WTC11 (cell line): ENCODE measurements at regions not wholly inside any gene's neighbourhood (a gene's known extent, or its start where the extent isn't known, plus 50 kb on each side); places are given as distances from the start of the nearest gene placed in this dataset.
A peak's percentile ranks its signal among the peaks of the same experiment; 100 is the strongest.

Experiments used
- ATAC-seq: fragments of 200-7000 bp; cut with Tn5 transposase; 2 replicates; pipeline ENCODE4 v1.10.0; 2021; ENCODE audit warnings: mild to moderate bottlenecking, moderate library complexity
- CTCF ChIA-PET: fragments of 300-600 bp; sonication (Branson Sonifier 250); formaldehyde crosslinking; loops from one replicate; lab custom pipeline; 2021; ENCODE audit warnings: antibody characterized with exemption; lab: Charles Lee
- POLR2A ChIA-PET: fragments of 350-600 bp; sonication (Branson Sonifier 250); formaldehyde crosslinking; loops from one replicate; lab custom pipeline; 2021; ENCODE audit warnings: antibody characterized with exemption; lab: Charles Lee
- DNase-seq: peaks from one replicate; pipeline ENCODE4 v3.0.0; 2021; ENCODE audit warnings: low spot score
- H3K27ac Mint-ChIP-seq: 2 replicates; pipeline ENCODE4 v1.8.0; 2021; ENCODE audit warnings: mixed read lengths
- H3K27me3 Mint-ChIP-seq: 2 replicates; pipeline ENCODE4 v1.8.0; 2021; ENCODE audit warnings: low read depth, mild to moderate bottlenecking, moderate library complexity, mixed read lengths
- H3K36me3 Mint-ChIP-seq: 2 replicates; pipeline ENCODE4 v1.8.0; 2021; ENCODE audit warnings: mixed read lengths
- H3K4me1 Mint-ChIP-seq: 2 replicates; pipeline ENCODE4 v1.8.0; 2022; ENCODE audit warnings: mixed read lengths
- H3K4me3 Mint-ChIP-seq: 2 replicates; pipeline ENCODE4 v1.8.0; 2021; ENCODE audit warnings: mild to moderate bottlenecking, moderate library complexity, mixed read lengths
- H3K9me3 Mint-ChIP-seq: 2 replicates; pipeline ENCODE4 v1.8.0; 2021; ENCODE audit warnings: mixed read lengths
- ARID4B ChIP-seq: sonication (generic); formaldehyde crosslinking; IDR thresholded peaks from 2 replicates; pipeline ENCODE4 v1.8.0; 2023; ENCODE audit warnings: missing genetic modification reagents, mild to moderate bottlenecking, borderline replicate concordance
- CREB1 ChIP-seq: sonication (generic); formaldehyde crosslinking; IDR thresholded peaks from 2 replicates; pipeline ENCODE4 v1.8.0; 2023; ENCODE audit warnings: mild to moderate bottlenecking, missing genetic modification reagents
- FOXP4 ChIP-seq: sonication (generic); formaldehyde crosslinking; IDR thresholded peaks from 2 replicates; pipeline ENCODE4 v1.8.0; 2022; ENCODE audit warnings: mild to moderate bottlenecking, missing genetic modification reagents
- IRF1 ChIP-seq: sonication (generic); formaldehyde crosslinking; IDR thresholded peaks from 2 replicates; pipeline ENCODE4 v1.8.0; 2023; ENCODE audit warnings: missing genetic modification reagents
- MXD4 ChIP-seq: fragments of 250-450 bp; sonication (Bioruptor Pico); IDR thresholded peaks from 2 replicates; pipeline ENCODE4 v1.8.0; 2021; ENCODE audit warnings: mild to moderate bottlenecking, moderate library complexity, borderline replicate concordance
- NFATC4 ChIP-seq: fragments of 250-450 bp; sonication (Bioruptor Pico); IDR thresholded peaks from 2 replicates; pipeline ENCODE4 v1.9.0; 2021; ENCODE audit warnings: mild to moderate bottlenecking
- NR3C1 ChIP-seq: sonication (generic); formaldehyde crosslinking; conservative IDR thresholded peaks from 2 replicates; pipeline ENCODE4 v1.8.1; 2023; ENCODE audit warnings: low read depth, mild to moderate bottlenecking, missing genetic modification reagents
- RELA ChIP-seq: sonication (generic); formaldehyde crosslinking; IDR thresholded peaks from 2 replicates; pipeline ENCODE4 v1.8.1; 2022; ENCODE audit warnings: missing genetic modification reagents, mild to moderate bottlenecking, borderline replicate concordance
- SMAD4 ChIP-seq: sonication (generic); formaldehyde crosslinking; IDR thresholded peaks from 2 replicates; pipeline ENCODE4 v1.8.0; 2022; ENCODE audit warnings: mild to moderate bottlenecking, missing genetic modification reagents
- TEAD1 ChIP-seq: sonication (generic); formaldehyde crosslinking; IDR thresholded peaks from 2 replicates; pipeline ENCODE4 v1.8.0; 2022; ENCODE audit warnings: mild to moderate bottlenecking, missing genetic modification reagents
- USF2 ChIP-seq: sonication (generic); formaldehyde crosslinking; IDR thresholded peaks from 2 replicates; pipeline ENCODE4 v1.8.1; 2023; ENCODE audit warnings: mild to moderate bottlenecking, missing genetic modification reagents, moderate library complexity
- ZNF425 ChIP-seq: fragments of 250-450 bp; sonication (Bioruptor Pico); conservative IDR thresholded peaks from 2 replicates; pipeline ENCODE4 v1.9.0; 2021; ENCODE audit warnings: mild to moderate bottlenecking
- TF ChIP-seq, protein P1 (sequence below): fragments of 250-450 bp; sonication (Bioruptor Pico); IDR thresholded peaks from 2 replicates; pipeline ENCODE4 v1.9.0; 2021; ENCODE audit warnings: mild to moderate bottlenecking
- TF ChIP-seq, protein P2 (sequence below): sonication (generic); formaldehyde crosslinking; IDR thresholded peaks from 2 replicates; pipeline ENCODE4 v1.8.1; 2022; ENCODE audit warnings: mild to moderate bottlenecking, missing genetic modification reagents, moderate library complexity, borderline replicate concordance

DNA sequence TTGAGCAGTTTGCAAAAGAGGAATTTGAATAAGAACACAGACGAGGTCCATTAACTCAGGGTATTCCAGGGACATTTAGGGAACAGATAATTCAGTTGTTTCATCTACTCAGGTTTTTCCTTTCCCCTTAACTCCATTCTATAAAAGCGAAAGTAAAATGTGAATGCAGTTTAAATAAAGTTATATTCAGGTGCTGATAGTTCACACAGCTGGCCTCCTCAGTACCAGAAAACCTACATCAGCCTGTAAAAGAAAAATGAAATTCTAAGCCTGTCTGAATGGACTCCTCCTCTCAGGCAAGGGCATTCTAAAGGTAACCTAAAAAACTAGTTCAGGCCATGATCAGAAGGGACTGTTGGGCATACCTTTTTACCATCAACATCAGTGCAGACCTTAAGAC lies 873.8 kb downstream of the SUCLG1 start:
- no peak for TF ChIP-seq TEAD1 (CRISPR knock-in tag)
- TF ChIP-seq SMAD4 (CRISPR knock-in tag), result no peak
- no peak for TF ChIP-seq MXD4 (CRISPR knock-in tag)
- no peak for TF ChIP-seq RELA
- no peak for TF ChIP-seq NFATC4 (CRISPR knock-in tag)
- TF ChIP-seq FOXP4, result no peak
- TF ChIP-seq CREB1, result no peak
- TF ChIP-seq USF2, result no peak
- TF ChIP-seq ARID4B (CRISPR knock-in tag), result no peak
- TF ChIP-seq NR3C1 (CRISPR knock-in tag), result no peak
- TF ChIP-seq, protein P1, sequence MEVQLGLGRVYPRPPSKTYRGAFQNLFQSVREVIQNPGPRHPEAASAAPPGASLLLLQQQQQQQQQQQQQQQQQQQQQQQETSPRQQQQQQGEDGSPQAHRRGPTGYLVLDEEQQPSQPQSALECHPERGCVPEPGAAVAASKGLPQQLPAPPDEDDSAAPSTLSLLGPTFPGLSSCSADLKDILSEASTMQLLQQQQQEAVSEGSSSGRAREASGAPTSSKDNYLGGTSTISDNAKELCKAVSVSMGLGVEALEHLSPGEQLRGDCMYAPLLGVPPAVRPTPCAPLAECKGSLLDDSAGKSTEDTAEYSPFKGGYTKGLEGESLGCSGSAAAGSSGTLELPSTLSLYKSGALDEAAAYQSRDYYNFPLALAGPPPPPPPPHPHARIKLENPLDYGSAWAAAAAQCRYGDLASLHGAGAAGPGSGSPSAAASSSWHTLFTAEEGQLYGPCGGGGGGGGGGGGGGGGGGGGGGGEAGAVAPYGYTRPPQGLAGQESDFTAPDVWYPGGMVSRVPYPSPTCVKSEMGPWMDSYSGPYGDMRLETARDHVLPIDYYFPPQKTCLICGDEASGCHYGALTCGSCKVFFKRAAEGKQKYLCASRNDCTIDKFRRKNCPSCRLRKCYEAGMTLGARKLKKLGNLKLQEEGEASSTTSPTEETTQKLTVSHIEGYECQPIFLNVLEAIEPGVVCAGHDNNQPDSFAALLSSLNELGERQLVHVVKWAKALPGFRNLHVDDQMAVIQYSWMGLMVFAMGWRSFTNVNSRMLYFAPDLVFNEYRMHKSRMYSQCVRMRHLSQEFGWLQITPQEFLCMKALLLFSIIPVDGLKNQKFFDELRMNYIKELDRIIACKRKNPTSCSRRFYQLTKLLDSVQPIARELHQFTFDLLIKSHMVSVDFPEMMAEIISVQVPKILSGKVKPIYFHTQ (CRISPR knock-in tag), result no peak
- TF ChIP-seq, protein P2, sequence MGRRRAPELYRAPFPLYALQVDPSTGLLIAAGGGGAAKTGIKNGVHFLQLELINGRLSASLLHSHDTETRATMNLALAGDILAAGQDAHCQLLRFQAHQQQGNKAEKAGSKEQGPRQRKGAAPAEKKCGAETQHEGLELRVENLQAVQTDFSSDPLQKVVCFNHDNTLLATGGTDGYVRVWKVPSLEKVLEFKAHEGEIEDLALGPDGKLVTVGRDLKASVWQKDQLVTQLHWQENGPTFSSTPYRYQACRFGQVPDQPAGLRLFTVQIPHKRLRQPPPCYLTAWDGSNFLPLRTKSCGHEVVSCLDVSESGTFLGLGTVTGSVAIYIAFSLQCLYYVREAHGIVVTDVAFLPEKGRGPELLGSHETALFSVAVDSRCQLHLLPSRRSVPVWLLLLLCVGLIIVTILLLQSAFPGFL, result no peak
- no peak for TF ChIP-seq ZNF425 (CRISPR knock-in tag)
- no peak for TF ChIP-seq IRF1 (CRISPR knock-in tag)
- H3K4me1 Mint-ChIP-seq, result peaks cover 28% of the 10 kb centered on the region
- H3K27ac Mint-ChIP-seq, result peak overlapping the region; percentile 67
- peaks cover 7% of the 10 kb centered on the region; the same call in 1 of the 2 replicates for H3K9me3 Mint-ChIP-seq
- H3K4me3 Mint-ChIP-seq, result peak overlapping the region; percentile 3; the same call in 1 of the 2 replicates
- ATAC-seq (peak; percentile 18; the same call in 1 of the 2 replicates), DNase-seq (no peak)
- POLR2A ChIA-PET, result no interaction called here
- CTCF ChIA-PET, result no interaction called here
- H3K27me3 Mint-ChIP-seq, result no peaks in the 10 kb centered on the region
- 0 out of 2 replicates have a peak, but pooled peaks cover 3% of the 10 kb centered on the region for H3K36me3 Mint-ChIP-seq
